H1 (cell line): ENCODE measurements at regions not wholly inside any gene's neighbourhood (a gene's known extent, or its start where the extent isn't known, plus 50 kb on each side); places are given as distances from the start of the nearest gene placed in this dataset.

ENCODE experiments used
- ATF2 ChIP-seq: IDR thresholded peaks from 2 replicates; pipeline ENCODE4 v1.6.1; 2012; ENCODE audit warnings: low read length, inconsistent platforms
- CHD7 ChIP-seq: fragments of 300-600 bp; sonication (generic); IDR thresholded peaks from 2 replicates; pipeline ENCODE4 v1.7.1; 2012; ENCODE audit warnings: low read length, moderate library complexity, mild to moderate bottlenecking, inconsistent platforms; ENCODE audit not compliant: insufficient replicate concordance
- CREB1 ChIP-seq: IDR thresholded peaks from 2 replicates; pipeline ENCODE4 v1.6.1; 2012; ENCODE audit warnings: inconsistent platforms
- CTCF ChIP-seq, 3 experiments: IDR thresholded peaks; 1 replicate in 2 of 3; 2 replicates in 1 of 3; pipeline versions ENCODE4 v1.5.1 to v1.6.1; 2011; ENCODE audit warnings: low read length in 3 of 3, mild to moderate bottlenecking in 3 of 3, inconsistent platforms in 2 of 3, low read depth in 1 of 3, moderate library complexity in 1 of 3; ENCODE audit not compliant: insufficient read depth in 1 of 3; ENCODE audit errors: control extremely low read depth in 1 of 3
- GABPA ChIP-seq: IDR thresholded peaks from 2 replicates; pipeline ENCODE4 v1.6.1; 2011; ENCODE audit warnings: mild to moderate bottlenecking, low read length, moderate library complexity, borderline replicate concordance; ENCODE audit not compliant: insufficient read depth
- SP1 ChIP-seq: IDR thresholded peaks from 2 replicates; pipeline ENCODE4 v1.6.1; 2011; ENCODE audit warnings: low read depth, low read length
- SUZ12 ChIP-seq: fragments of 200-600 bp; sonication (generic); IDR thresholded peaks from 2 replicates; pipeline ENCODE4 v1.6.1; 2012; ENCODE audit warnings: mild to moderate bottlenecking, inconsistent platforms, low read length, moderate library complexity, mixed read lengths
- TBP ChIP-seq: IDR thresholded peaks from 2 replicates; pipeline ENCODE4 v1.6.1; 2011; ENCODE audit warnings: low read depth, low read length, improper control_type of control experiment

GRCh38 chr1:213435715-213436114 lies 384.7 kb downstream of the RPS6KC1 start (continued):
- TF ChIP-seq CHD7: no peak
- TF ChIP-seq CREB1: no peak
- no peak for TF ChIP-seq SP1
- no peak for TF ChIP-seq CTCF (IDR thresholded peaks at IDR 0.05; ENCODE audit: control extremely low read depth in 1 of 3, insufficient read depth in 1 of 3, low read depth in 1 of 3, low read length in 3 of 3)
- no peak for TF ChIP-seq SUZ12
- TF ChIP-seq GABPA: no peak
- TF ChIP-seq TBP: no peak
- no peak for TF ChIP-seq ATF2
